H1 (cell line): ENCODE measurements at regions not wholly inside any gene's neighbourhood (a gene's known extent, or its start where the extent isn't known, plus 50 kb on each side); places are given as distances from the start of the nearest gene placed in this dataset.
"Not testable (repeated sequence)": the region's sequence is repeated elsewhere in the genome, so short reads cannot be mapped to it uniquely, and the experiment has no call there.

ENCODE experiments used
- CTCF ChIA-PET: fragments of 300-600 bp; sonication (Branson Sonifier 250); formaldehyde crosslinking; loops from one replicate; lab custom pipeline; 2021; ENCODE audit not compliant: partially characterized antibody; lab: Charles Lee
- POLR2A ChIA-PET: fragments of 300-600 bp; sonication (Branson Sonifier 250); formaldehyde crosslinking; loops from one replicate; lab custom pipeline; 2021; ENCODE audit warnings: inconsistent platforms; ENCODE audit not compliant: partially characterized antibody; lab: Charles Lee
- DNase-seq, 2 experiments: peaks; one replicate each; pipeline versions ENCODE4 v3.0.0 to v3.0.0-alpha.2; 2010 to 2022; ENCODE audit warnings: low spot score in 2 of 2, low read depth in 1 of 2, mixed read lengths in 1 of 2
- FAIRE-seq: peaks from 2 replicates; lab custom pipeline; 2011; peaks lifted over from hg19 to GRCh38; lab: Jason Lieb, UNC
- H2AFZ ChIP-seq: 2 replicates; pipeline ENCODE4 v1.8.1; 2012; ENCODE audit warnings: low read length, inconsistent platforms
- H2AK5ac ChIP-seq: 2 replicates; pipeline ENCODE4 v1.6.1; 2013; ENCODE audit warnings: low read depth, low read length
- H2BK120ac ChIP-seq: replicated peaks from 2 replicates; pipeline ENCODE3; 2013; ENCODE audit warnings: low read depth, low read length, inconsistent platforms
- H2BK12ac ChIP-seq: 2 replicates; pipeline ENCODE4 v1.6.1; 2013; ENCODE audit warnings: low read depth, low read length
- H2BK15ac ChIP-seq: 2 replicates; pipeline ENCODE4 v1.6.1; 2013; ENCODE audit warnings: low read length
- H2BK20ac ChIP-seq: 2 replicates; pipeline ENCODE4 v1.6.1; 2013; ENCODE audit warnings: low read length
- H2BK5ac ChIP-seq: 2 replicates; pipeline ENCODE4 v1.6.1; 2013; ENCODE audit warnings: low read depth, low read length
- H3K14ac ChIP-seq: 2 replicates; pipeline ENCODE4 v1.6.1; 2013; ENCODE audit warnings: inconsistent platforms; ENCODE audit not compliant: insufficient read length
- H3K18ac ChIP-seq: 2 replicates; pipeline ENCODE4 v1.6.1; 2013; ENCODE audit warnings: low read length; ENCODE audit errors: extremely low read depth
- H3K23ac ChIP-seq: 2 replicates; pipeline ENCODE4 v1.6.1; 2013; ENCODE audit warnings: inconsistent platforms; ENCODE audit not compliant: insufficient read length
- H3K23me2 ChIP-seq: 2 replicates; pipeline ENCODE4 v1.6.1; 2013; ENCODE audit warnings: low read depth, low read length
- H3K27ac ChIP-seq: 2 replicates; pipeline ENCODE4 v1.6.1; 2011; ENCODE audit warnings: low read depth, low read length, inconsistent platforms
- H3K27me3 ChIP-seq, 4 experiments: replicated peaks in 1 of 4; 1 replicate in 1 of 4; 2 replicates in 3 of 4; pipeline versions ENCODE4 v1.6.1 to v1.8.1; 2011 to 2013; ENCODE audit warnings: low read length in 3 of 4, mild to moderate bottlenecking in 3 of 4, inconsistent platforms in 2 of 4, mixed read lengths in 2 of 4, moderate library complexity in 1 of 4; ENCODE audit not compliant: control insufficient read depth in 3 of 4, insufficient read depth in 3 of 4; ENCODE audit errors: extremely low read depth in 1 of 4
- H3K36me3 ChIP-seq, 4 experiments: 2 replicates each; pipeline versions ENCODE4 v1.6.1 to v1.8.1; 2011 to 2013; ENCODE audit warnings: mild to moderate bottlenecking in 4 of 4, low read length in 3 of 4, moderate library complexity in 2 of 4, control low read depth in 1 of 4, inconsistent platforms in 1 of 4; ENCODE audit not compliant: insufficient read depth in 4 of 4, control insufficient read depth in 2 of 4
- H3K4ac ChIP-seq: replicated peaks from 2 replicates; pipeline ENCODE3; 2013; ENCODE audit warnings: low read length, low read depth, mixed read lengths, inconsistent platforms; ENCODE audit not compliant: insufficient read length
- H3K4me1 ChIP-seq, 4 experiments: replicated peaks in 1 of 4; 1 replicate in 1 of 4; 2 replicates in 3 of 4; pipeline versions ENCODE4 v1.6.1 to v1.8.1; 2011 to 2013; ENCODE audit warnings: low read length in 3 of 4, inconsistent platforms in 2 of 4, mixed read lengths in 1 of 4; ENCODE audit not compliant: insufficient read depth in 4 of 4, control insufficient read depth in 3 of 4
- H3K4me2 ChIP-seq, 2 experiments: 2 replicates each; pipeline versions ENCODE4 v1.6.1 to v1.8.1; 2011 to 2013; ENCODE audit warnings: low read depth in 2 of 2, low read length in 2 of 2, control low read depth in 1 of 2, inconsistent platforms in 1 of 2, mild to moderate bottlenecking in 1 of 2; ENCODE audit not compliant: insufficient read depth in 1 of 2
- H3K4me3 ChIP-seq, 4 experiments: fragments of 200-600, 300-600 bp in 1 of 4; sonication (generic), shearing (Covaris generic), sonication (Bioruptor Twin) in 1 of 4; 2 replicates each; pipeline versions ENCODE4 v1.5.1 to v1.8.1; 2011 to 2016; ENCODE audit warnings: low read length in 4 of 4, low read depth in 3 of 4, control low read depth in 2 of 4, inconsistent platforms in 2 of 4, mild to moderate bottlenecking in 2 of 4, mixed read lengths in 1 of 4, moderate library complexity in 1 of 4; ENCODE audit not compliant: insufficient read depth in 2 of 4; ENCODE audit errors: extremely low read depth in 1 of 4
- H3K56ac ChIP-seq: replicated peaks from 2 replicates; pipeline ENCODE3; 2013; ENCODE audit warnings: low read depth, mild to moderate bottlenecking, mixed read lengths, low read length, inconsistent platforms; ENCODE audit not compliant: insufficient read length
- H3K79me1 ChIP-seq: 2 replicates; pipeline ENCODE4 v1.6.1; 2013; ENCODE audit warnings: low read depth, low read length, control low read depth
- H3K79me2 ChIP-seq, 2 experiments: 2 replicates each; pipeline versions ENCODE4 v1.6.1 to v1.8.1; 2012 to 2013; ENCODE audit warnings: low read length in 2 of 2, mild to moderate bottlenecking in 2 of 2, inconsistent platforms in 1 of 2; ENCODE audit not compliant: insufficient read depth in 2 of 2, control insufficient read depth in 1 of 2
- H3K9ac ChIP-seq, 4 experiments: replicated peaks in 1 of 4; 1 replicate in 1 of 4; 2 replicates in 3 of 4; pipeline versions ENCODE4 v1.6.1 to v1.8.1; 2011 to 2013; ENCODE audit warnings: low read depth in 3 of 4, low read length in 3 of 4, control low read depth in 2 of 4, mild to moderate bottlenecking in 2 of 4, moderate library complexity in 2 of 4, inconsistent platforms in 1 of 4; ENCODE audit errors: extremely low read depth in 1 of 4
- H3K9me3 ChIP-seq, 2 experiments: 2 replicates each; pipeline versions ENCODE4 v1.6.1 to v1.8.1; 2012 to 2013; ENCODE audit warnings: mild to moderate bottlenecking in 2 of 2, moderate library complexity in 2 of 2, control low read depth in 1 of 2, inconsistent platforms in 1 of 2, low read depth in 1 of 2, low read length in 1 of 2, mixed read lengths in 1 of 2; ENCODE audit not compliant: insufficient read depth in 2 of 2
- H4K20me1 ChIP-seq, 2 experiments: replicated peaks in 1 of 2; 2 replicates each; pipeline versions ENCODE3 to v1.8.1; 2011 to 2013; ENCODE audit warnings: inconsistent platforms in 2 of 2, low read length in 2 of 2, mild to moderate bottlenecking in 1 of 2; ENCODE audit not compliant: insufficient read depth in 2 of 2, control insufficient read depth in 1 of 2
- H4K5ac ChIP-seq: 2 replicates; pipeline ENCODE4 v1.6.1; 2013; ENCODE audit warnings: low read length, low read depth, mixed read lengths, inconsistent platforms; ENCODE audit not compliant: insufficient read length
- H4K8ac ChIP-seq: 2 replicates; pipeline ENCODE4 v1.8.0; 2013; ENCODE audit warnings: mild to moderate bottlenecking, moderate library complexity, low read length, inconsistent platforms; ENCODE audit not compliant: insufficient read depth; ENCODE audit errors: extremely low read depth
- H4K91ac ChIP-seq: replicated peaks from 2 replicates; pipeline ENCODE3; 2013; ENCODE audit warnings: low read length, mixed read lengths, inconsistent platforms; ENCODE audit not compliant: insufficient read length
- WGBS, 2 experiments: shearing (Covaris generic) in 1 of 2; methylation state at CpG; one replicate each; pipeline versions ENCODE4 v1.1.6 to v1.1.7; 2013 to 2015; ENCODE audit warnings: low lambda C conversion rate in 2 of 2, mixed read lengths in 2 of 2, inconsistent platforms in 1 of 2, low coverage in 1 of 2, missing lambda C conversion rate in 1 of 2; ENCODE audit not compliant: insufficient replicate concordance in 2 of 2, insufficient coverage in 1 of 2, insufficient read length in 1 of 2; ENCODE audit errors: extremely low coverage in 1 of 2, missing lambda C conversion rate in 1 of 2; 5-methylcytosine and 5-hydroxymethylcytosine counted together

GRCh38 chr10:65186668-65187067 lies 1665.5 kb downstream of the REEP3 start:
- H3K27me3 ChIP-seq, H2AK5ac ChIP-seq, H2BK5ac ChIP-seq, H2AFZ ChIP-seq, H3K79me1 ChIP-seq, H3K36me3 ChIP-seq, H3K27ac ChIP-seq, H2BK12ac ChIP-seq, H2BK15ac ChIP-seq, H3K56ac ChIP-seq, H4K8ac ChIP-seq, H4K5ac ChIP-seq, H2BK120ac ChIP-seq, H3K79me2 ChIP-seq, H2BK20ac ChIP-seq, H4K20me1 ChIP-seq, H3K23ac ChIP-seq, H3K23me2 ChIP-seq, H3K4me2 ChIP-seq, H3K14ac ChIP-seq, H3K18ac ChIP-seq, H3K4me1 ChIP-seq, H3K4ac ChIP-seq, H4K91ac ChIP-seq, H3K9me3 ChIP-seq, POLR2A ChIA-PET, DNase-seq, FAIRE-seq, H3K9ac ChIP-seq, H3K4me3 ChIP-seq, CTCF ChIA-PET: not testable (repeated sequence)
- WGBS, 2 experiments: 82% methylated on average over 1 of the region's 1 CpG; no CpG with 5 or more reads in 1 of the 2 experiments
